OCI-LY7 (cell line): ENCODE measurements at regions not wholly inside any gene's neighbourhood (a gene's known extent, or its start where the extent isn't known, plus 50 kb on each side); places are given as distances from the start of the nearest gene placed in this dataset.

Experiments used
- CTCF ChIP-seq: fragments of 200-600 bp; sonication (generic); conservative IDR thresholded peaks from 2 replicates; pipeline ENCODE4 v1.5.1; 2014; ENCODE audit warnings: mild to moderate bottlenecking, antibody characterized with exemption, low read length, moderate library complexity, mixed read lengths
- EZH2phosphoT487 ChIP-seq: fragments of 200-600 bp; sonication (generic); IDR thresholded peaks from 2 replicates; pipeline ENCODE4 v1.6.1; 2018; ENCODE audit warnings: low read depth, borderline replicate concordance, mild to moderate bottlenecking, mixed run types, antibody characterized with exemption, low read length, moderate library complexity, mixed read lengths

- no peak for TF ChIP-seq CTCF
- no peak for TF ChIP-seq EZH2phosphoT487
Observed at GRCh38 chr13:79862515-79862914, 381.6 kb downstream of the NDFIP2 start.
